Glutamatergic neuron (in vitro differentiated cells): ENCODE measurements at regions not wholly inside any gene's neighbourhood (a gene's known extent, or its start where the extent isn't known, plus 50 kb on each side); places are given as distances from the start of the nearest gene placed in this dataset.

Source experiments
- DNase-seq: peaks from one replicate; pipeline ENCODE4 v3.0.0; 2022
- H3K27ac Mint-ChIP-seq: one replicate; pipeline ENCODE4 v1.8.0; 2020; ENCODE audit warnings: mild to moderate bottlenecking, mixed read lengths, inconsistent platforms; ENCODE audit not compliant: unreplicated experiment
- H3K27me3 Mint-ChIP-seq: one replicate; pipeline ENCODE4 v1.8.0; 2020; ENCODE audit warnings: mild to moderate bottlenecking, moderate library complexity, mixed read lengths, inconsistent platforms; ENCODE audit not compliant: unreplicated experiment
- H3K36me3 Mint-ChIP-seq: one replicate; pipeline ENCODE4 v1.8.0; 2020; ENCODE audit warnings: mild to moderate bottlenecking, mixed read lengths, inconsistent platforms; ENCODE audit not compliant: unreplicated experiment
- H3K4me1 Mint-ChIP-seq: one replicate; pipeline ENCODE4 v1.8.0; 2020; ENCODE audit warnings: mild to moderate bottlenecking, low read depth, mixed read lengths, inconsistent platforms; ENCODE audit not compliant: unreplicated experiment
- H3K4me3 Mint-ChIP-seq: one replicate; pipeline ENCODE4 v1.8.0; 2020; ENCODE audit warnings: mild to moderate bottlenecking, mixed read lengths, inconsistent platforms; ENCODE audit not compliant: unreplicated experiment
- H3K9me3 Mint-ChIP-seq: one replicate; pipeline ENCODE4 v1.8.0; 2020; ENCODE audit warnings: mild to moderate bottlenecking, moderate library complexity, mixed read lengths, inconsistent platforms; ENCODE audit not compliant: unreplicated experiment
- TF ChIP-seq, protein P1 (sequence below): fragments of 200-600 bp; sonication (generic); IDR thresholded peaks from one replicate; pipeline ENCODE4 v1.5.0; 2021; ENCODE audit not compliant: partially characterized antibody, unreplicated experiment

GRCh38 chr14:37900561-37900960 lies 305.1 kb downstream of the TTC6 start:
- Mint-ChIP-seq H3K4me3 (no peak overlapping the region), H3K27ac (no peak overlapping the region), H3K27me3 (peaks cover 1% of the 10 kb centered on the region), H3K4me1 (peaks cover 5% of the 10 kb centered on the region), H3K36me3 (no peaks in the 10 kb centered on the region), H3K9me3 (no peaks in the 10 kb centered on the region)
- no peak for DNase-seq
- TF ChIP-seq, protein P1, sequence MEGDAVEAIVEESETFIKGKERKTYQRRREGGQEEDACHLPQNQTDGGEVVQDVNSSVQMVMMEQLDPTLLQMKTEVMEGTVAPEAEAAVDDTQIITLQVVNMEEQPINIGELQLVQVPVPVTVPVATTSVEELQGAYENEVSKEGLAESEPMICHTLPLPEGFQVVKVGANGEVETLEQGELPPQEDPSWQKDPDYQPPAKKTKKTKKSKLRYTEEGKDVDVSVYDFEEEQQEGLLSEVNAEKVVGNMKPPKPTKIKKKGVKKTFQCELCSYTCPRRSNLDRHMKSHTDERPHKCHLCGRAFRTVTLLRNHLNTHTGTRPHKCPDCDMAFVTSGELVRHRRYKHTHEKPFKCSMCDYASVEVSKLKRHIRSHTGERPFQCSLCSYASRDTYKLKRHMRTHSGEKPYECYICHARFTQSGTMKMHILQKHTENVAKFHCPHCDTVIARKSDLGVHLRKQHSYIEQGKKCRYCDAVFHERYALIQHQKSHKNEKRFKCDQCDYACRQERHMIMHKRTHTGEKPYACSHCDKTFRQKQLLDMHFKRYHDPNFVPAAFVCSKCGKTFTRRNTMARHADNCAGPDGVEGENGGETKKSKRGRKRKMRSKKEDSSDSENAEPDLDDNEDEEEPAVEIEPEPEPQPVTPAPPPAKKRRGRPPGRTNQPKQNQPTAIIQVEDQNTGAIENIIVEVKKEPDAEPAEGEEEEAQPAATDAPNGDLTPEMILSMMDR = no peak

GRCh38 chr14:37901978-37902377 lies 305.7 kb upstream of the SSTR1 start:
- H3K27me3 Mint-ChIP-seq = peaks cover 1% of the 10 kb centered on the region
- H3K4me1 Mint-ChIP-seq = peaks cover 5% of the 10 kb centered on the region
- H3K4me3 Mint-ChIP-seq = no peak overlapping the region
- H3K36me3 Mint-ChIP-seq = no peaks in the 10 kb centered on the region
- H3K9me3 Mint-ChIP-seq = no peaks in the 10 kb centered on the region
- no peak for DNase-seq
- TF ChIP-seq, protein P1 = no peak
- no peak overlapping the region for H3K27ac Mint-ChIP-seq

GRCh38 chr14:37903343-37904191 lies 304.1 kb upstream of the SSTR1 start:
- Mint-ChIP-seq H3K27me3 (peaks cover 1% of the 10 kb centered on the region), H3K9me3 (no peaks in the 10 kb centered on the region), H3K4me1 (peaks cover 5% of the 10 kb centered on the region), H3K27ac (no peak overlapping the region), H3K4me3 (no peak overlapping the region), H3K36me3 (no peaks in the 10 kb centered on the region)
- peak; percentile 15 for DNase-seq
- TF ChIP-seq, protein P1 = peak; percentile 87

GRCh38 chr14:37924622-37925021 lies 283.1 kb upstream of the SSTR1 start:
- no peak for DNase-seq
- no peak overlapping the region for H3K27ac Mint-ChIP-seq
- no peaks in the 10 kb centered on the region for H3K9me3 Mint-ChIP-seq
- H3K27me3 Mint-ChIP-seq = no peaks in the 10 kb centered on the region
- TF ChIP-seq, protein P1 = no peak
- H3K4me1 Mint-ChIP-seq = no peaks in the 10 kb centered on the region
- H3K4me3 Mint-ChIP-seq = no peak overlapping the region
- no peaks in the 10 kb centered on the region for H3K36me3 Mint-ChIP-seq

- Mint-ChIP-seq H3K27ac (no peak overlapping the region), H3K4me3 (no peak overlapping the region), H3K9me3 (no peaks in the 10 kb centered on the region), H3K27me3 (no peaks in the 10 kb centered on the region), H3K36me3 (no peaks in the 10 kb centered on the region), H3K4me1 (peaks cover 3% of the 10 kb centered on the region)
- TF ChIP-seq, protein P1 = no peak
- no peak for DNase-seq
Measured at GRCh38 chr14:37932008-37932407, 275.7 kb upstream of the SSTR1 start.
